ENCODE measurements at regions not wholly inside any gene's neighbourhood (a gene's known extent, or its start where the extent isn't known, plus 50 kb on each side); places are given as distances from the start of the nearest gene placed in this dataset.

GRCh38 chr6:40276141-40276540 lies 311.0 kb downstream of the LRFN2 start:
- intact Hi-C loops (cut with DNase I), result no loop called here
- H3K27ac ChIP-seq, result no peak overlapping the region
- no peaks in the 10 kb centered on the region for H3K4me1 ChIP-seq
- DNase-seq (no peak), ATAC-seq (no peak)
- no peaks in the 10 kb centered on the region for H3K36me3 ChIP-seq (ENCODE audit: insufficient read depth in 1 of 2, low read depth in 1 of 2)
- TF ChIP-seq CTCF (IDR thresholded peaks at IDR 0.05), result no peak
- no peak overlapping the region for H3K4me3 ChIP-seq
- 61 to 68% (median 67%) methylated on average over 15 of the region's 15 CpGs for WGBS, 3 donors
- peaks cover 0 to 4% (median 0%) of the 10 kb centered on the region in 3 donors for H3K27me3 ChIP-seq (ENCODE audit: insufficient read depth in 3 of 3, low read length in 2 of 3)
- no peaks in the 10 kb centered on the region for H3K9me3 ChIP-seq

GRCh38 chr6:40274058-40274457 lies 313.1 kb downstream of the LRFN2 start:
- intact Hi-C loops (cut with DNase I), result no loop called here
- no peak overlapping the region for H3K27ac ChIP-seq
- ATAC-seq (no peak), DNase-seq (no peak)
- WGBS, 3 donors, result 85 to 89% (median 87%) methylated on average over 2 of the region's 2 CpGs
- no peaks in the 10 kb centered on the region for H3K36me3 ChIP-seq (ENCODE audit: insufficient read depth in 1 of 2, low read depth in 1 of 2)
- no peaks in the 10 kb centered on the region for H3K9me3 ChIP-seq
- no peak for TF ChIP-seq CTCF (IDR thresholded peaks at IDR 0.05)
- peaks cover 0 to 4% (median 0%) of the 10 kb centered on the region in 3 donors for H3K27me3 ChIP-seq (ENCODE audit: insufficient read depth in 3 of 3, low read length in 2 of 3)
- no peaks in the 10 kb centered on the region for H3K4me1 ChIP-seq
- no peak overlapping the region for H3K4me3 ChIP-seq

- WGBS, 3 donors, result 39 to 58% (median 49%) methylated on average over 5 of the region's 5 CpGs
- ATAC-seq (no peak), DNase-seq (no peak)
- H3K4me3 ChIP-seq, result no peak overlapping the region
- TF ChIP-seq CTCF (IDR thresholded peaks at IDR 0.05), result no peak
- H3K9me3 ChIP-seq, result no peaks in the 10 kb centered on the region
- H3K27ac ChIP-seq, result no peak overlapping the region
- no peaks in the 10 kb centered on the region for H3K36me3 ChIP-seq (ENCODE audit: insufficient read depth in 1 of 2, low read depth in 1 of 2)
- intact Hi-C loops (cut with DNase I), result no loop called here
- H3K4me1 ChIP-seq, result no peaks in the 10 kb centered on the region
- no peaks in the 10 kb centered on the region for H3K27me3 ChIP-seq (ENCODE audit: insufficient read depth in 3 of 3, low read length in 2 of 3)
These were observed 318.6 kb downstream of the LRFN2 start for GRCh38 chr6:40268614-40269013.

- Histone ChIP-seq H3K36me3 (ENCODE audit: insufficient read depth in 1 of 2, low read depth in 1 of 2) (no peaks in the 10 kb centered on the region), H3K27ac (no peak overlapping the region), H3K9me3 (no peaks in the 10 kb centered on the region), H3K4me1 (no peaks in the 10 kb centered on the region), H3K4me3 (no peak overlapping the region), H3K27me3 (ENCODE audit: insufficient read depth in 3 of 3, low read length in 2 of 3) (no peaks in the 10 kb centered on the region)
- DNase-seq (no peak), ATAC-seq (no peak)
- 34 to 48% (median 42%) methylated on average over 2 of the region's 2 CpGs for WGBS, 3 donors
- intact Hi-C loops (cut with DNase I), result no loop called here
- TF ChIP-seq CTCF (IDR thresholded peaks at IDR 0.05), result no peak
These were observed 319.0 kb downstream of the LRFN2 start for GRCh38 chr6:40268166-40268565.

GRCh38 chr6:40265615-40266014 lies 321.5 kb downstream of the LRFN2 start:
- Histone ChIP-seq H3K4me1 (no peaks in the 10 kb centered on the region), H3K36me3 (ENCODE audit: insufficient read depth in 1 of 2, low read depth in 1 of 2) (no peaks in the 10 kb centered on the region), H3K4me3 (no peak overlapping the region), H3K27ac (no peak overlapping the region), H3K9me3 (no peaks in the 10 kb centered on the region), H3K27me3 (ENCODE audit: insufficient read depth in 3 of 3, low read length in 2 of 3) (no peaks in the 10 kb centered on the region)
- 63 to 87% (median 63%) methylated on average over 2 of the region's 2 CpGs for WGBS, 3 donors
- no peak for TF ChIP-seq CTCF (IDR thresholded peaks at IDR 0.05)
- no peak for ATAC-seq
- no peak for DNase-seq
- intact Hi-C loops (cut with DNase I), result no loop called here

Measured in psoas muscle (tissue), 7 donors.